ENCODE measurements at regions not wholly inside any gene's neighbourhood (a gene's known extent, or its start where the extent isn't known, plus 50 kb on each side); places are given as distances from the start of the nearest gene placed in this dataset.

- TF ChIP-seq PATZ1 (CRISPR knock-in tag; IDR thresholded peaks at IDR 0.05; ENCODE audit: borderline replicate concordance) = no peak
- TF ChIP-seq RARB (CRISPR knock-in tag; IDR thresholded peaks at IDR 0.05) = no peak
- TF ChIP-seq TSHZ2 (CRISPR knock-in tag; IDR thresholded peaks at IDR 0.05) = no peak
- TF ChIP-seq CREB5 (CRISPR knock-in tag; IDR thresholded peaks at IDR 0.05; ENCODE audit: low read depth) = no peak
- TF ChIP-seq PPARA (CRISPR knock-in tag; IDR thresholded peaks at IDR 0.05; ENCODE audit: borderline replicate concordance) = no peak
- no peak for TF ChIP-seq ZC3H10 (CRISPR knock-in tag; IDR thresholded peaks at IDR 0.05)
- no peak for TF ChIP-seq ZNF565 (CRISPR knock-in tag; conservative IDR thresholded peaks at IDR 0.05; ENCODE audit: low read depth)
- no peak for TF ChIP-seq TOX (CRISPR knock-in tag; IDR thresholded peaks at IDR 0.05; ENCODE audit: borderline replicate concordance)
- no peak for TF ChIP-seq ARNTL (CRISPR knock-in tag; IDR thresholded peaks at IDR 0.05; ENCODE audit: borderline replicate concordance, low read depth)
- no peak for TF ChIP-seq ISL1 (CRISPR knock-in tag; IDR thresholded peaks at IDR 0.05)
- no peak for TF ChIP-seq ZFP3 (CRISPR knock-in tag; IDR thresholded peaks at IDR 0.05)
Observed at GRCh38 chr11:19347911-19348310, 107.2 kb upstream of the E2F8 start.
